NB4 (cell line): ENCODE measurements at regions not wholly inside any gene's neighbourhood (a gene's known extent, or its start where the extent isn't known, plus 50 kb on each side); places are given as distances from the start of the nearest gene placed in this dataset.

ENCODE experiments used
- MAX ChIP-seq: IDR thresholded peaks from 2 replicates; pipeline ENCODE4 v1.6.1; 2011; ENCODE audit warnings: low read depth, low read length
- MYC ChIP-seq: IDR thresholded peaks from 2 replicates; pipeline ENCODE4 v1.6.1; 2011; ENCODE audit warnings: low read depth, low read length
- POLR2A ChIP-seq: IDR thresholded peaks from 2 replicates; pipeline ENCODE4 v1.6.1; 2011; ENCODE audit warnings: mild to moderate bottlenecking; ENCODE audit not compliant: insufficient read length; ENCODE audit errors: extremely low read depth
- TF ChIP-seq, protein P1 (sequence below): IDR thresholded peaks from one replicate; pipeline ENCODE4 v1.5.1; 2012; ENCODE audit warnings: low read depth, low read length

DNA sequence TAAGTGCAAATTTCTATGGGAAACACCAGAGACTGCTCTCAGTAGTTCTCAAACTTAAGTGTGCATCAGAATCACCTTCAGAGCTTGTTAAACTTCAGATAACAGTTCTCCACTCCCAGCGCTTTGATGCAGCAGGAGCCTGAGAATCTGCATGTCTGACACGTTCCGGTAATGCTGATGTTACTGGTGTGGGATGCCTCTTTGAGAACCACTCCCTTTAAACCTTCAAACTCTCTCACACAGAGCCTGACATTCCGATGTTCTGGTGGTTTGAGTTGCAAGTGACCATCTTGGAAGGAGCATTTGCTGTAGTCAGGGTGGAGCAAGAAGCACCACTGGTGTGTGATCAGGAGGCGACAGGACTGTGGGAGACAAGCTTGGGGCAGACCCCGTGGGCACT lies 57.9 kb downstream of the OTOR start:
- TF ChIP-seq, protein P1, sequence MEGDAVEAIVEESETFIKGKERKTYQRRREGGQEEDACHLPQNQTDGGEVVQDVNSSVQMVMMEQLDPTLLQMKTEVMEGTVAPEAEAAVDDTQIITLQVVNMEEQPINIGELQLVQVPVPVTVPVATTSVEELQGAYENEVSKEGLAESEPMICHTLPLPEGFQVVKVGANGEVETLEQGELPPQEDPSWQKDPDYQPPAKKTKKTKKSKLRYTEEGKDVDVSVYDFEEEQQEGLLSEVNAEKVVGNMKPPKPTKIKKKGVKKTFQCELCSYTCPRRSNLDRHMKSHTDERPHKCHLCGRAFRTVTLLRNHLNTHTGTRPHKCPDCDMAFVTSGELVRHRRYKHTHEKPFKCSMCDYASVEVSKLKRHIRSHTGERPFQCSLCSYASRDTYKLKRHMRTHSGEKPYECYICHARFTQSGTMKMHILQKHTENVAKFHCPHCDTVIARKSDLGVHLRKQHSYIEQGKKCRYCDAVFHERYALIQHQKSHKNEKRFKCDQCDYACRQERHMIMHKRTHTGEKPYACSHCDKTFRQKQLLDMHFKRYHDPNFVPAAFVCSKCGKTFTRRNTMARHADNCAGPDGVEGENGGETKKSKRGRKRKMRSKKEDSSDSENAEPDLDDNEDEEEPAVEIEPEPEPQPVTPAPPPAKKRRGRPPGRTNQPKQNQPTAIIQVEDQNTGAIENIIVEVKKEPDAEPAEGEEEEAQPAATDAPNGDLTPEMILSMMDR: no peak
- TF ChIP-seq POLR2A (no peak), MAX (no peak), MYC (no peak)
